NCI-H526 treated with DMSO at 0.1 percent for 48 hours (cell line): ENCODE measurements at regions not wholly inside any gene's neighbourhood (a gene's known extent, or its start where the extent isn't known, plus 50 kb on each side); places are given as distances from the start of the nearest gene placed in this dataset.
"Not testable (repeated sequence)": the region's sequence is repeated elsewhere in the genome, so short reads cannot be mapped to it uniquely, and the experiment has no call there.

Experiments
- DNase-seq: peaks from one replicate; lab custom pipeline; 2025; lab: John Stamatoyannopoulos, UW

DNA sequence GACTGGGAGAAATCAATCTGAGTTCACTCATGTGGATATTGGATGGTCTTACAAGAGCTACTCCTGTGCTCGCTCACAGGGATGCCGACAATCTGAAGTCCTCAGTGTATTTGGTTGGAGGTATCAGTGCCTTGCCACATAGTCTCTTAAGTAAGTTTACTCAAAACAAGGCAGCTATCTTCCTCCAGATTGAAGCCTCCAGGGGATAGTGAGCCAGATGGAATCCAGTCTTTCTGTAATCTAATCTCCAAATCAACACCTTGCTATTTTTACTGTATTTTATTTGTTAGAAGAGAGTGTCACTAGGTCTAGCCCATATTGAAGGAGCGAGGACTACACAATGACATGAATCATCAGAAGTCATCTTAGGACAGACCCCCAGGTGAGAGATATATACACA is 456.6 kb upstream of the POT1 start:
- no peak for DNase-seq

DNA sequence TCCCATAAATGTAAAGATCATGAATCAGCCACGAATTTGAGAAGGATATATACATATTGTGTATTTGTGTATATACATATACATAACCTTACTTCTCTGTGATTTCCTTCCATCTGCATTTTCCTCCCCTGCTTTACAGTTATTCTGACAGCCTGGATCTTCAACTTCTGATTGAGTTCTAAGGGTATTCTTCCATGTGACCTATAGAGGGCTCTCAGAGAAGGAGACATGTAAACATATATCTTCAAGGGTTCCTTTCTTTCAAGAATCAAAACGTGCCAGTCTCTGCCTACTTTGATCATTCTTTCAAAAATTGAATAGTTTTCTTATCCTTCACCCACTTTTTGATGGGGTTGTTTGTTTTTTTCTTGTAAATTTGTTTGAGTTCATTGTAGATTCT is 453.7 kb upstream of the POT1 start:
- no peak for DNase-seq

DNA sequence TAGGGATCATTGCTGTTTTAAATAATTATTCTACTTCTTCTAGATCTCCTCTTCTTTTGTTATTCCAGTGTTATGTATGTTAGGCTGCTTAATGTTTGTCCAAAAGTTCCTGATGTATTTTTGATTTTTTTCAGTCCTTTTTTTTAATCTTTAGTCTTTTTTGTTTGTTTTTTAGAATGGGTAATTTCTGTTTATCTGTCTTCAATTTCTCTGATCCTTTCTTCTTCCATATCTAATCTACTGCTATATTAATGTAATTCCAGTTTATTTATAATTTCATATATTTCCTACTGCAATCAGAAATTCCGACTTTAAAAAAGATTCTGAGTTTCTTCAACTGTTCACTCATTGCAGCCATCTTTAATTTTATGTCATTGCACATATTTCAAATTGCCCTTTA is 452.8 kb upstream of the POT1 start:
- DNase-seq: no peak

DNA sequence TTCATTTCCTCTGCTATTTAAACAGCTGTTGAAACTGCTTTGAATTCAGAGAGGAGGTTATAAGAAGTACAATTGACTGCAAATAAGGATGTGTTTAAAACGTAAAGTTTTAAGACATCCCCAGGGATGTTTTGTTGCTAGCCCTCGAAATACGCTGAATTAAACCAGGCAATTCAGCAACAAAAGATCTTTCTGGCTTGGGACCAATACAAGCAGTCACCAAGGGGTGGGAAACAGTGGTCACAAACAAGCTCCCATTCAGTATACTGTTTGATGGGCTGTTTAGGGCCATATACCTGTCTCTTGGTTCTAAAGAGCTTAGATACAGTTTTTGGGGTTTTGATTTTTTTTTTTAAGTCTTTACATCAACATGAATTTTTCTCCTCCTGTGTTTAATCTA is 446.3 kb upstream of the POT1 start:
- no peak for DNase-seq

DNA sequence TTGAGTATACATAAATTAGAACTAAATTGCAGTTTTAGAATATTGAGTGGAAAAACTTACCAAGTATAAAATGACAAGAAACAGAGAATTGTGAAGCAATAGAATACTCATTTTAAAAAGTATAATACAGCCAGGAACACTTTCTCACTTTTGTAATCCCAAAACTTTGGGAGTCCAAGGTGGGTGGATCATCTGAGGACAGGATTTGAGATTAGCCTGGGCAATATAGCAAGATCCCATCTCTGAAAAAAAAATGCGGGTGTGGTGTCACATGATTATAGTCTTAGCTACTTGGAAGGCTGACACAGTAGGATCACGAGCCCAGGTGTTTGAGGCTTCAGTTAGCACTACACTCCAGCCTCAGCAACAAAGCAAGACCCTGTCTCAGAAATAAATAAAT is 440.9 kb upstream of the POT1 start:
- DNase-seq: no peak

DNA sequence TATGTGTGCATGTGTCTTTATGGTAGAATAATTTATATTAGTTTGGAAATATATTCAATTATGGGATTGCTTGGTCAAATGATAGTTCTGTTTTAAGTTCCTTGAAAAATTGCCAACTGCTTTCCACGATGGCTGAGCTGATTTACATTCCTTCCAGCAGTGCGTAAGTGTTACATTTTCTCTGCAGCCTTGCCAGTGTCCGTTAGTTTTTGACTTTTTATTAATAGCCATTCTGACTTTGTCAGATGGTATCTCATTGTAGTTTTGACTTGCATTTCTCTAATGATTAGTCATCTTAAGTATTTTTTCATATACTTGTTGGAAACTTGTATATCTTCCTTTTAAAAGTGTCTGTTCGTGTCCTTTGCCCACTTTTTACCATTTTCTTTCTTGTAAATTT is 434.2 kb upstream of the POT1 start:
- DNase-seq: no peak

DNA sequence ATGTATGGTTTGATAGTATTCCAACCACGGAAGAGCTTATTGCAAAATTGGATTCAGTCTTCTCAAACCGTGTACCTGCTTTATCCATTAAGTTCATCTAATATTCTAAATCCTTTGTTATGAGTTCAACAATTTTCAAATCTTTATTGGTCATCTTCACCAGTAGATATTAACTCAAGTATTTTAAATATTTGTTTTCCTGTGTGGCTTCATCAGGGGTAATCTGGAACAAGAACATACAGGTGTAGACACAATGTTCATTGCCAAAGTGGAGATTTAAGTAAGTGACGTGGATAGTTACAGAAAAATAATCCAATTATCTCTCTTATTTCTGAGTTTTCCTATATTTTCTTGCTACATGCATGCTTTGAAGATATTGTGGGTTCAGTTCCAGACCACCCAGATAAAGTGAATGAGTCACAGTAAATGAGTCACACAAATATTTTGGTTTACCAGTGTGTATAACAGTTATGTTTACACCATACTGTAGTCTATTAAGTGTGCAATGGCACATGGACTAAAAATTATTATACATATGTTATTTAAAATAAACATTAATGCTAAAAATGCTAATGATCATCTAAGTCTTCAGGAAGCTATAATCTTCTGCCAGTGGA is 429.0 kb upstream of the POT1 start:
- DNase-seq: no peak

DNA sequence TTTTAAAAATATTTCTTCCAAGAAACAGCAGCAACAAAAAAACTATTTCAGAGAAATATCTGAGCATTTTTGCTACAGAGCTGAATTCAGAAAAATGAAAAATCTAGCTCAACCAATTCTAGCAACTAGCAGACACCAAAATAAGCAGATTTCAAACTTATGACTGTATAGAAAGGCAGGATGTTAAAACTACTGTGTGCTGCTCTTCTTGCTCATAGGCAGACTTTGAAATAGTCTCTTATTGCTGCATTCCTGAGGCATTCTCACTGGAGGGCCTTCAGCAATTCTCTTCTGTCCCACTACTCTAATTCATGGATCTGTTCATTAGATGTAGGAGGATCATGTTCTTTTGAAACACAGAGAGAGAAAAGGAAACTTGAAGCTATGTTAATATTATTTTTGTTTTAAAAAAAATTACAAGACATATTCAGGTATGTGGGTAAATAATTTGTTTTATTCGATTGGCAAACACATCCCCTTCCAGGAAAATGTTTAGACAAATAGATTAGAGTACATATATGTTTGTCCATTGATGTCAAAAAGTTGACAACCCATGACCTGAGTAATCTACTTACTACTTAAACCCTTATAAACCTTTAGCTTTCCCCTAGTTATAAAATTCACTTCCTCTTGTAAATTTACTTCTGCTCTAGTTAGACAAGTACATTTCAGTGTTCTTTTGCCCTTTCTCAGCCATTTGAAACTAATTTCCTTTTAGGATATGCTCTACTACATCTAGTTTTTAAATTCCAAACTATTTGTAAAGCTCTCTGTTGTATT is 428.2 kb upstream of the POT1 start:
- DNase-seq: no peak

DNA sequence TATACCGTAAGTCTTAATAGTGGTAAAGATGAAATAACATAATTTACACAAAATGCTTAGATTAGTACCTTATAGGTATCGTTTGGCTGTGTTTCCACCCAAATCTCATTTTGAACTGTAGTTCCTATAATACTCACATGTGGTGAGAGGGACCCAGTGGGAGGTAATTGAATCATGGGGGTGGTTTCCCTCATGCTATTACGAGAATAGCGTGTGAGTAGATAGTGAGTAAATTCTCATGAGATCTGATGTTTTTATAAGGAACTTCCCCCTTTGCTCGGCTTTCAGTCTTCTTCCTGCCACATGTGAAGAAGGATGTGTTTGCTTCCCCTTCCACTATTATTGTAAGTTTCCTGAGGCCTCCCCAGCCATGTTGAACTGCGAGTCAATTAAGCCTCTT is 426.3 kb upstream of the POT1 start:
- no peak for DNase-seq

DNA sequence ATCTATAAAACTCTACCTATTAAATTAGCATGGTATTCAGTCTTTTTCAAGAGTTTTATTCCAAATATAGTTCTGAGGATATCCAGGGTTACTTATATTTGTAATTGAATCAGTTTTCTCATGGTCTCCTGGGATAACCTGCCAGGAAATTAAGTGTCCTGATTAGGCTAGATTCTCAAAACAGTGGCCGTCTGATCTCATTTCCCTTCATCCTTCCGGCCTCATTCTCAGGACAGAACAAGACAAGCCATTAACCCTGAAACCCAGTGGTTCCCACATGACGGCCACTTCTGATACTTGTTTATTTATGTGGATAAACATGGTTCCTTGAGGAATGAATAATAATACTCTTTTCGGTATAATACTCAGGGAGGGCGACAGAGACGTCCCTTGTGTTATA is 417.6 kb upstream of the POT1 start:
- DNase-seq: no peak

DNA sequence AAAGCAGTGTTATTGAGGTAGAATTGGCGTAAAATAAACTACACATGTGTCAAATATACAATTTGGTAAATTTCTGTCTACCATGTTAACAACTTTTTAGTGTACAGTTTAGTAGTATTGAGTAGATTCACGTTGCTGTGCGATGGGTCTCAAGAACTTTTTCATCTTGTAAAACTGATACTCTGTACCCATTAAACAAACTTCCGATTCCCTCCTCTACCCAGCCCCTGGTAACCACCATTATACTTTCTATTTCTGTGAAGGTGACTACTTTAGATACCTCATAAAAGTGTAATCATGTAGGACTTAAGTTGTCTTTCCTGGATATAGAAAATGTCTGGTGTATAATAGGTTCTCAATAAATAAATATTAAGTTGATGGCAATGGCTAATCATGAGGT is 408.5 kb upstream of the POT1 start:
- DNase-seq: no peak

DNA sequence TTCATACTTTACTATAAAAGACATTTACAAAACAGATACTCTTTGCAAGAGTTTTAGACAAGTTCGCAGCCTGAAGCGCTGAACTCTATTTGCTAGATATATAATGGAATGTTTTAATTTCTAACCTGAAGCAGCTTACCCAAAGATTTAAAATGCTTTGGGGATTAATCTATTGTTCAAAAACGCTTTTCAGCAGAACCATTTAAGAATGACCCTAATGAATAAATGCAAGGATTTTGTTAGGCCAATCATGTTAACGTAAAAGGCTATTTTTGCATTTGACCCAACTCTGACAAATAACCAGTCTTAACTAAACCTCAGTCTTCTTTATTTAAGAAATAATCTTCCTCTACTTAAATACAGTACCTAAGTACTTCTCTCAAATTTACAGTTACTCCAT is 406.7 kb upstream of the POT1 start:
- no peak for DNase-seq

DNA sequence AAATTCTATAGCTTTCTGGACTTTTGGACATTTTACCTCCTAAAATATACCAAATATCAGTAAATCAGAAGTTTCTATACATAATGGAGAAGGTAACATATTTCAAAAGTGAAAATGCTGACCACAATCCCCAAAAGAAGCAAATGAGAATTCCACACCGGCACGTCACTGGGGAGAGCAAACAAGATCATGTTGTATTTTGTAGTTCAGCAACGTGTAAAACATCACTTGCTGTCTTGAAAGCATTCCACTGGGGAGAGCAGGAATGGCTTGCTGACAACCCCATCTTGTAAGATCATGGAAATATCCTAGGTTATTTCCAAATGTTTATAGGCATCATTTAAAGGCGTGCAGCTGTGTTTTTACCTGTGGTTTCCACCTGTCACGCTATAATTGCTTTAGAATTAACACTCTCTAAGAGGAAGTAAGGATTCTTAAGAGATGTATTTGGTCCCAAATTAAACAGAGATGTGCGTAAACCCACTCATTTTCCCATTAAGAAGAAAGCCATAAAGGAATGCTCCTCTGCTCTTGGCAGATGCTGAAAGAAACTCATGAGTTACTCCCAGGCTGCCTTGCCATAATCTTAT is 397.1 kb upstream of the POT1 start:
- no peak for DNase-seq

DNA sequence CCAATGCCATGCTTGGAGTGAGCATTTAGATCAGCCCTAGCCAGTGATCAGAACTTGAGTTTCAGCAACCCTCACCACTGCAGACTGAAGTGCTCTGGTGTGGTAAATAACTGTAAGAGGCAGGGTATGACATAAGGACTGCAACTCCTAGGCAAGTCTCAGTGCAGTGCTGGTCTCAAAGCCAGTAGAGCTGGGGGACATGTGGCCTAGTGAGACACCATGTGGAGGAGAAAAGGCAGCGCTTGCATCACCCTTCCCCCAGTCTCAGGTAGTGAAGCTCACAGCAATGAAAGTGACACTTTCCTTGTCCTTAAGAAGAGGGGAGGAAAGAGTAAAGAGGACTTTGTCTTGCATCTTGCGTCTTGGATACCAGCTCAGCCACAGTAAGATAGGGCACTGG is 386.8 kb upstream of the POT1 start:
- DNase-seq: peak; percentile 49

DNA sequence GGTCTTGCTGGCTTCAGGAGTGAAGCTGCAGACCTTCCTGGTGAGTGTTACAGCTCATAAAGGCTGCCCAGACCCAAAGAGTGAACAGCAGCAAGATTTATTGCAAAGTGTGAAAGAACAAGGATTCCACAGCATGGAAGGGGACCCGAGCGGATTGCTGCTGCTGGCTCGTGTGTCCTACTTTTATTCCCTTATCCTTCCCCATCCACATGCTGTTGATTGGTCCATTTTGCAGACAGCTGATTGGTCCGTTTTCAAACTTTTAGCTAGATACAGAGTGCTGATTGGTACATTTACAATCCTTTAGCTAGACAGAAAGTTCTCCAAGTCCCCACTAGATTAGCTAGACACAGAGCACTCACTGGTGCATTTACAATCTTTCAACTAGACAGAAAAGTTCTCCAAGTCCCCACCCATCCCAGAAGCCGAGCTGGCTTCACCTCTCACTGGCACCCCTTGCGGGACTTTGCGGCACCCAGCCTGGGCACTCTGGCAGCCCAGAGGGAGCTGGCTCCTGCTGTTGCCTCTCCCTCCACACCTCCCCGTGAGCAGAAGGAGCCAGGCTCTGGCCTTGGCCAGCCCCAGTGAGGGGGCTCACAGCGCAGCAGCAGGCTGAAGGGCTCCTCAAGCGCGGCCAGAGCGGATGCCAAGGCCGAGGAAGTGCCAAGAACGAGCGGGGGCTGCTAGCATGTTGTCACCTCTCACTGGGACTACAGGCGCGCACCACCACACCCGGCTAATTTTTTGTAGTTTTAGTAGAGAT is 369.6 kb upstream of the POT1 start:
- DNase-seq: no peak

DNA sequence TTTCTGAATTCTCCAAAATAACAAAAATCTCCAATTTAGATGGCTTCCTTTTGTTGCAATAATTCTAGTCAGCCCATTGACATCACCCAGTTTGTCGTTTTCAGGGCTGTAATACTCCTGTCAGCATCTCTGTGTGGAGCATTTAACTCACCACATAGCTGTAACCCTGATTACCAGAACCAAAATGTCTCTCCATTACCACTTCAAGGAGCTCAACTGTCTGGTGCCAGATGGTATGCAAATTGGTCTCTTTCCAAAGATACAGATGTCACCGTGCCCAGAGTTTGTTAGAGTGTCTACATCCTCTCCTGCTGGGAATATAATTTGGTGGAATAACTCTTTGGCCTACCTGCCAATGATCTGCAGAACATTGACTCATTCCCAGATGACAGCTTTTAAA is 350.3 kb upstream of the POT1 start:
- DNase-seq: no peak

DNA sequence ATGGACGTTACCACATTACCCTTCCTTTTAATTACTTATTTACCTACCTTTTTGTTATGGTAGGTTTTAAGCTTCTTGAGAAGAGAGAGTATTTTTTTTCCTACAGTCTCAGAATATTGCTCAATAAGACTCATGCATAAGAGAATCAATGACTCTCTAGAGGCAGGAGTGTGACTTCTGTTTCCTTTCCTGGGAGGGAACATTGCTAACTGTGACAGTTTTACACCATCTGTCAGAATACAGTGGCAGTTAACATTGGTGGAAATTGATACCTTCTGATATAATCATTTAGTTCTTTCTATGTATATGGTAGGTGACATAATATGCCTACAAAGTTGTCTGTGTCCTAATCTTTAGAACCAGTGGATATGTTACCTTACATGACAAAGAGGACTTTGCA is 348.7 kb upstream of the POT1 start:
- no peak for DNase-seq

DNA sequence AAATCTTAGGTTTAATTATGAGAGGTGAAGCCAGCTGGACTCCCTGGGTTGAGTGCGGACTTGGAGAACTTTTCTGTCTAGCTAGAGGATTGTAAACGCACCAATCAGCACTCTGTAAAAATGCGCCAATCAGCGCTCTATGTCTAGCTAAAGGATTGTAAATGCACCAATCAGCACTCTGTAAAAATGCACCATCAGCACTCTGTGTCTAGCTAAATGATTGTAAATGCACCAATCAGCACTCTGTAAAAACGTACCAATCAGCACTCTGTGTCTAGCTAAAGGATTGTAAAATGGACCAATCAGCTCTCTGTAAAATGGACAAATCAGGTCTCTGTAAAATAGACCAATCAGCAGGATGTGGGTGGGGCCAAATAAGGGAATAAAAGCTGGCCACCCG is 345.1 kb upstream of the POT1 start:
- DNase-seq: not testable (repeated sequence)

DNA sequence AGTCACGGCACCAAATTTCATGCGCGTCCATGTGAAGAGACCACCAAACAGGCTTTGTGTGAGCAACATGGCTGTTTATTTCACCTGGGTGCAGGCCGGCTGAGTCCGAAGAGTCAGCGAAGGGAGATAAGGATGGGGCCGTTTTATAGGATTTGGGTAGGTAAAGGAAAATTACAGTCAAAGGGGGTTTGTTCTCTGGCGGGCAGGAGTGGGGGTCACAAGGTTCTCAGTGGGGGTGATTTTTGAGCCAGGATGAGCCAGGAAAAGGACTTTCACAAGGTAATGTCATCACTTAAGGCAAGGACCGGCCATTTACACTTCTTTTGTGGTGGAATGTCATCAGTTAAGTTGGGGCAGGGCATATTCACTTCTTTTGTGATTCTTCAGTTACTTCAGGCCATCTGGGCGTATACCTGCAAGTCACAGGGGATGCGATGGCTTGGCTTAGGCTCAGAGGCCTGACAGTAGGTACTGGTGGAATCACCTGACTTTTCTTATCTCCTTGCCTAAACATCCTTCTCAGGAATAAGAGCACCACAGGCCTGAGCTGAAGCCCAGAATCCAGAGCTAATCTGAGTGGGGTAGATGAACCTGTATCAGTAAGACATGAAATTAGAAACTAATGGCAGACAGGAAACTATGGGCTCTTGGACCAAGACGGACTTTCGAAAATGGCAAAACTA is 334.7 kb upstream of the POT1 start:
- DNase-seq: not testable (repeated sequence)

DNA sequence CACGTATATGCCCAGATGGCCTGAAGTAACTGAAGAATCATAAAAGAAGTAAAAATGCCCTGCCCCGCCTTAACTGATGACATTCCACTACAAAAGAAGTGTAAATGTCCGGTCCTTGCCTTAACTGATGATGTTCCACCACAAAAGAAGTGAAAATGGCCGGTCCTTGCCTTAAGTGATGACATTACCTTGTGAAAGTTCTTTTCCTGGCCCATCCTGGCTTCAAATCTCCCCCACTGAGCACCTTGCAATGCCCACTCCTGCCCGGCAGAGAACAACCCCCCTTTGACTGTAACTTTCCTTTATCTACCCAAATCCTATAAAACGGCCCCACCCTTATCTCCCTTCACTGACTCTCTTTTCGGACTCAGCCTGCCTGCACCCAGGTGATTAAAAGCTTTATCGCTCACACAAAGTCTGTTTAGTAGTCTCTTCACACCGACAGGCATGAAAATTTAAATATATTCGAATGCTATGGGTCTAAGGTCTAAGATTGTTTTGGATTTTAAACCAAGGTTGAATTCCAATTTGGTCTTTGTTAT is 329.3 kb upstream of the POT1 start:
- DNase-seq: not testable (repeated sequence)

DNA sequence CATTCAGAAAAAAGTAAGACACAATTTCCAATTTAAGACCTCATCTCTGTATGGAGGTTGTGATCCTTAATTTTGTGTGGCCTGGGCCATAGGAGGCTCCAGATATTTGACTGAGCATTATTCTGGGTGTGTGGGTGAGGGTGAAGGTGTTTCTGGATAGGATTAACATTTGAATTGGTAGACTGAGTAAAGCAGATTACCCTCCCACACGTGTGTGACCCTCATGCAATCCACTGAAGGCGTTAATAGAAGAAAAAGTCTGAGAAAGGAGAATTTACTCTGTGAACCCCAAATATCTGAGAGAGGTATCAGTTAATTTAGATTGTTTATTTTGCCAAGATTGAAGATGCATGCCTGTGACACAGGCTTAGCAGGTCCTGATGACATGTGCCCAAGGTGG is 328.0 kb upstream of the POT1 start:
- DNase-seq: no peak

DNA sequence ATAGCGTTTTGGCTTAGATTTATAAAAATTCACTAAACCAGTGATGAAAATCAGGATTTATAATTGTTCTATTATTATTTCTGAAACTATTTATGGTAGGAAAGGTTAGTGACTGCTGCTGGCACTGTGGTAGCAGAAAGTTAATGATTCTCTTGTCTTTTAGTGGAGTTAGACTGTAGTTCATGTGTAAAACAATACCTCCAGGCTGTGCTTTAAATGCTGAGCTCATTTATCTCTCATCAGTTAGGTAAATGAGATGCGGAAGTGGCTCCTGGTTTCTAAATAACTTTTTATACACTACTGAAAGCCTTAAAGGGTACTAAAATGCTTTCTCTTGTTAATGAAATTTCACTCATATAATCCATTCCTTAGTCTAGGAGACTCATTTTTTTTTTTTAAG is 326.8 kb upstream of the POT1 start:
- peak; percentile 52 for DNase-seq
